GM21367 (cell line): ENCODE measurements at regions not wholly inside any gene's neighbourhood (a gene's known extent, or its start where the extent isn't known, plus 50 kb on each side); places are given as distances from the start of the nearest gene placed in this dataset.

Experiments used
- ATAC-seq: cut with Tn5 transposase; IDR thresholded peaks from one replicate; pipeline ENCODE4 v1.9.1; 2021; ENCODE audit not compliant: unreplicated experiment

GRCh38 chr12:115108129-115109100 is 424.4 kb upstream of the TBX3 start:
- no peak for ATAC-seq

GRCh38 chr12:115103884-115104883 is 420.2 kb upstream of the TBX3 start:
- ATAC-seq: no peak

GRCh38 chr12:115102450-115102849 is 418.5 kb upstream of the TBX3 start:
- no peak for ATAC-seq

GRCh38 chr12:115101520-115101919 is 417.5 kb upstream of the TBX3 start:
- ATAC-seq: no peak

- no peak for ATAC-seq
Measured at GRCh38 chr12:115097416-115097815, 413.4 kb upstream of the TBX3 start.

GRCh38 chr12:115096588-115097397 is 412.8 kb upstream of the TBX3 start:
- ATAC-seq: no peak

GRCh38 chr12:115095073-115095748 is 411.2 kb upstream of the TBX3 start:
- ATAC-seq: no peak

- ATAC-seq: no peak
Measured at GRCh38 chr12:115094163-115094816, 410.3 kb upstream of the TBX3 start.

- ATAC-seq: no peak
Measured at GRCh38 chr12:115093261-115093660, 409.3 kb upstream of the TBX3 start.

- ATAC-seq: no peak
Measured at GRCh38 chr12:115090783-115091182, 406.8 kb upstream of the TBX3 start.

GRCh38 chr12:115088995-115089841 is 405.2 kb upstream of the TBX3 start:
- no peak for ATAC-seq

GRCh38 chr12:115088328-115088994 is 404.5 kb upstream of the TBX3 start:
- no peak for ATAC-seq

- no peak for ATAC-seq
Measured at GRCh38 chr12:115085594-115085993, 401.6 kb upstream of the TBX3 start.

GRCh38 chr12:115079760-115080159 is 395.8 kb upstream of the TBX3 start:
- ATAC-seq: no peak

GRCh38 chr12:115078990-115079389 is 395.0 kb upstream of the TBX3 start:
- no peak for ATAC-seq

- no peak for ATAC-seq
Measured at GRCh38 chr12:115078334-115078733, 394.4 kb upstream of the TBX3 start.

GRCh38 chr12:115075552-115076170 is 391.7 kb upstream of the TBX3 start:
- no peak for ATAC-seq

- ATAC-seq: no peak
Measured at GRCh38 chr12:115074617-115075016, 390.6 kb upstream of the TBX3 start.
